Fibroblast of the aortic adventitia (primary cell): ENCODE measurements at regions not wholly inside any gene's neighbourhood (a gene's known extent, or its start where the extent isn't known, plus 50 kb on each side); places are given as distances from the start of the nearest gene placed in this dataset.

ENCODE experiments used
- DNase-seq: peaks from one replicate; pipeline ENCODE4 v3.0.0-alpha.2; 2010; ENCODE audit warnings: low read depth
- H3K4me3 ChIP-seq: 2 replicates; pipeline ENCODE4 v1.5.1; 2011; ENCODE audit warnings: low read depth, mild to moderate bottlenecking, control low read depth, low read length, moderate library complexity
- TF ChIP-seq, protein P1 (sequence below): IDR thresholded peaks from 2 replicates; pipeline ENCODE4 v1.5.1; 2011; ENCODE audit warnings: mild to moderate bottlenecking, low read length, control low read depth, inconsistent platforms; ENCODE audit not compliant: insufficient read depth

- DNase-seq = no peak
- TF ChIP-seq, protein P1, sequence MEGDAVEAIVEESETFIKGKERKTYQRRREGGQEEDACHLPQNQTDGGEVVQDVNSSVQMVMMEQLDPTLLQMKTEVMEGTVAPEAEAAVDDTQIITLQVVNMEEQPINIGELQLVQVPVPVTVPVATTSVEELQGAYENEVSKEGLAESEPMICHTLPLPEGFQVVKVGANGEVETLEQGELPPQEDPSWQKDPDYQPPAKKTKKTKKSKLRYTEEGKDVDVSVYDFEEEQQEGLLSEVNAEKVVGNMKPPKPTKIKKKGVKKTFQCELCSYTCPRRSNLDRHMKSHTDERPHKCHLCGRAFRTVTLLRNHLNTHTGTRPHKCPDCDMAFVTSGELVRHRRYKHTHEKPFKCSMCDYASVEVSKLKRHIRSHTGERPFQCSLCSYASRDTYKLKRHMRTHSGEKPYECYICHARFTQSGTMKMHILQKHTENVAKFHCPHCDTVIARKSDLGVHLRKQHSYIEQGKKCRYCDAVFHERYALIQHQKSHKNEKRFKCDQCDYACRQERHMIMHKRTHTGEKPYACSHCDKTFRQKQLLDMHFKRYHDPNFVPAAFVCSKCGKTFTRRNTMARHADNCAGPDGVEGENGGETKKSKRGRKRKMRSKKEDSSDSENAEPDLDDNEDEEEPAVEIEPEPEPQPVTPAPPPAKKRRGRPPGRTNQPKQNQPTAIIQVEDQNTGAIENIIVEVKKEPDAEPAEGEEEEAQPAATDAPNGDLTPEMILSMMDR = no peak
- no peak overlapping the region for H3K4me3 ChIP-seq
These were observed 133.8 kb upstream of the NKX1-1 start for GRCh38 chr4:1539859-1540600.

GRCh38 chr4:1538941-1539772 is 132.9 kb upstream of the NKX1-1 start:
- TF ChIP-seq, protein P1 = no peak
- H3K4me3 ChIP-seq = no peak overlapping the region
- no peak for DNase-seq

DNA sequence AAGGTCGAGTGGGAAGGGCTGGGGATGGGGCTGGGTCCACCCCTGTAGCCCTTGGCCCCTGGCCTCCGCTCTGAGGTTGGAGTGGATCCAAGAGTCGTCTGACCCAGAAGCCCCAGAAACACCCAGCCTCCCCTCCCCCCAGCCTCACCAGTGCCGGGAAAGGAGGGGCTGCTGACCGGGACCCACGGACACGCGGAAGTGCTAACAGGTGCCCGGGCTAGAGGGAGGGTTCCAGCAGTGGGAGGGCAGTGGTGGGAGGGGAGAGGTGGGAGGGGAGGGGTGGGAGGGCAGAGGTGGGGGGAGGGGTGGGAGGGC is 131.8 kb upstream of the NKX1-1 start:
- TF ChIP-seq, protein P1 = no peak
- H3K4me3 ChIP-seq = no peak overlapping the region
- DNase-seq = no peak

- H3K4me3 ChIP-seq = no peak overlapping the region
- no peak for DNase-seq
- TF ChIP-seq, protein P1 = no peak
These were observed 131.3 kb upstream of the NKX1-1 start for GRCh38 chr4:1537410-1538095.

GRCh38 chr4:1536579-1537409 is 130.6 kb upstream of the NKX1-1 start:
- TF ChIP-seq, protein P1 = no peak
- no peak overlapping the region for H3K4me3 ChIP-seq
- no peak for DNase-seq

DNA sequence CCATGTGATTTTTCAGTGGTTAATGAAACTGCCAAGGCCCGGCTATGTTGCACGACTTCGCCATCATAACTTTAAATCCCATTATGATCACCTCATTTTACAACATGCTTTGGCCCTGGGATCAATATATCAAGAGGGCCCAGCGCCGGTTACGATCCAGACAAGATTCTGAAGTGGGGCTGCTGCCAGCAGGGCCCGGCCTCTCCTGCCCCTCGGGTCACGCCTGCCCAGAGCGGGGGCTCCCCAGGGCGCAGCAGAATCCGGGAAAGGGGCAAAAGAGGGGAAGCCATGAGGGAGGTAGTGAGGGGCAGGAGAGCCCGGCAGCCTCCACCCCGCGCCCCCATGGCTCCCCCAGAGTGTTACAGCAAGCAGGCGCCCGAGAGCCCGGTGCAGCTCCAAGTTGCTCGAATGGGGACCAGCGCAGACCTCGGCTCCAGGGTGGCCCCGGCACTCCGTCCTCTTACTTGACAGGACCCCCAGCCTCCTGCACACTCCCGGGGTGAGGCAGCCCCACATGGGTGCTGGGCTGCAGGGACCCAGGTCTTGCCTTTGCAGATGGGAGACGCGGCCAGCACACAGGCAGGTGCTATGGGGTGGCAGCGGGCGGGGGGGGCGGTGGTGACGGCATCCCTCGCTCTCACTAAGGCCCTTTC is 129.8 kb upstream of the NKX1-1 start:
- no peak for DNase-seq
- no peak overlapping the region for H3K4me3 ChIP-seq

More for the DNA sequence above, 129.8 kb upstream of the NKX1-1 start:
- TF ChIP-seq, protein P1 = no peak
